PC-3 (cell line): ENCODE measurements at regions not wholly inside any gene's neighbourhood (a gene's known extent, or its start where the extent isn't known, plus 50 kb on each side); places are given as distances from the start of the nearest gene placed in this dataset.

Source experiments
- ATAC-seq: fragments of 200-7000 bp; cut with Tn5 transposase; 2 replicates; pipeline ENCODE4 v1.9.1; 2020; ENCODE audit warnings: mild to moderate bottlenecking, moderate library complexity
- BruUV-seq: library from RNA; stranded (reverse); fragments of 400-500 nt; replicated peaks from 2 replicates; lab custom pipeline; 2021; lab: Mats Ljungman, UMichigan
- CTCF ChIA-PET: fragments of 300-600 bp; sonication (Branson Sonifier 250); formaldehyde crosslinking; loops from one replicate; lab custom pipeline; 2022; ENCODE audit warnings: antibody characterized with exemption; lab: Charles Lee
- POLR2A ChIA-PET: fragments of 300-600 bp; sonication (Branson Sonifier 250); formaldehyde crosslinking; loops from one replicate; lab custom pipeline; 2022; ENCODE audit warnings: antibody characterized with exemption; ENCODE audit not compliant: unreplicated experiment; lab: Charles Lee
- DNase-seq: peaks from one replicate; pipeline ENCODE4 v3.0.0-alpha.2; 2015
- H2AFZ ChIP-seq: fragments of 300-600 bp; sonication (generic); 2 replicates; pipeline ENCODE4 v1.6.0; 2016; ENCODE audit warnings: antibody characterized with exemption, low read length
- H3F3A ChIP-seq: fragments of 300-600 bp; sonication (generic); one replicate; pipeline ENCODE4 v1.6.0; 2017; ENCODE audit warnings: antibody characterized with exemption, low read length, control low read depth, mild to moderate bottlenecking; ENCODE audit not compliant: unreplicated experiment
- H3K27ac ChIP-seq: fragments of 300-600 bp; sonication (generic); 2 replicates; pipeline ENCODE4 v1.5.1; 2016; ENCODE audit warnings: mild to moderate bottlenecking, low read length
- H3K27me3 ChIP-seq: fragments of 300-600 bp; sonication (generic); 2 replicates; pipeline ENCODE4 v1.6.1; 2016; ENCODE audit warnings: low read length, mixed read lengths
- H3K36me3 ChIP-seq: fragments of 300-600 bp; sonication (generic); 2 replicates; pipeline ENCODE4 v1.6.1; 2016; ENCODE audit warnings: low read depth, mixed run types, low read length, mixed read lengths
- H3K4me1 ChIP-seq: fragments of 300-600 bp; sonication (generic); 2 replicates; pipeline ENCODE4 v1.5.1; 2016; ENCODE audit warnings: low read length; ENCODE audit not compliant: insufficient read depth
- H3K4me2 ChIP-seq: fragments of 300-600 bp; sonication (generic); 2 replicates; pipeline ENCODE4 v1.6.0; 2016; ENCODE audit warnings: low read length
- H3K4me3 ChIP-seq: fragments of 300-600 bp; sonication (generic); 2 replicates; pipeline ENCODE4 v1.5.1; 2016; ENCODE audit warnings: mild to moderate bottlenecking, low read length, mixed read lengths
- H3K79me2 ChIP-seq: fragments of 300-600 bp; sonication (generic); 2 replicates; pipeline ENCODE4 v1.6.1; 2017; ENCODE audit warnings: low read length, mixed read lengths
- H3K9ac ChIP-seq: fragments of 300-600 bp; sonication (generic); 2 replicates; pipeline ENCODE4 v1.6.0; 2016; ENCODE audit warnings: mild to moderate bottlenecking, low read length
- H3K9me2 ChIP-seq: fragments of 300-600 bp; sonication (generic); replicated peaks from 2 replicates; pipeline ENCODE4 v1.6.1; 2016; ENCODE audit warnings: mixed run types, low read length, mixed read lengths
- H3K9me3 ChIP-seq: fragments of 300-600 bp; sonication (generic); 2 replicates; pipeline ENCODE4 v1.6.1; 2016; ENCODE audit warnings: low read length, mixed read lengths
- H4K20me1 ChIP-seq: fragments of 300-600 bp; sonication (generic); 2 replicates; pipeline ENCODE4 v1.6.1; 2016; ENCODE audit warnings: low read length, mixed read lengths
- CTCF ChIP-seq: fragments of 300-600 bp; sonication (generic); conservative IDR thresholded peaks from 2 replicates; pipeline ENCODE4 v1.5.1; 2017; ENCODE audit warnings: antibody characterized with exemption, low read depth, mild to moderate bottlenecking, low read length
- EZH2 ChIP-seq: fragments of 300-600 bp; sonication (generic); IDR thresholded peaks from one replicate; pipeline ENCODE4 v1.6.1; 2017; ENCODE audit warnings: antibody characterized with exemption, mild to moderate bottlenecking, low read length; ENCODE audit not compliant: unreplicated experiment
- EZH2phosphoT487 ChIP-seq: fragments of 300-600 bp; sonication (generic); IDR thresholded peaks from 2 replicates; pipeline ENCODE4 v1.6.1; 2018; ENCODE audit warnings: mild to moderate bottlenecking, antibody characterized with exemption, low read length, borderline replicate concordance
- intact Hi-C: fragments of 100-400 bp; cut with micrococcal nuclease; formaldehyde crosslinking; loops from 2 replicates; pipeline ENCODE4 v1.9.0; 2023

GRCh38 chr15:69535101-69535638 is 82.6 kb downstream of the RPLP1 start:
- Histone ChIP-seq H3K9me3 (no peaks in the 10 kb centered on the region), H3K79me2 (no peaks in the 10 kb centered on the region), H3K4me3 (no peak overlapping the region), H3F3A (no peaks in the 10 kb centered on the region), H3K4me2 (peak overlapping the region; percentile 14; the same call in 1 of the 2 replicates), H3K9me2 (no peaks in the 10 kb centered on the region), H3K36me3 (no peaks in the 10 kb centered on the region), H2AFZ (no peak overlapping the region), H3K27me3 (no peaks in the 10 kb centered on the region), H3K4me1 (peaks cover 9% of the 10 kb centered on the region; the same call in 1 of the 2 replicates), H3K27ac (no peak overlapping the region), H4K20me1 (no peaks in the 10 kb centered on the region), H3K9ac (no peak overlapping the region)
- POLR2A ChIA-PET = no interaction called here
- peak; percentile 84 for ATAC-seq
- CTCF ChIA-PET = no interaction called here
- intact Hi-C loops = loop anchor here (10.0 kb wide), 1 partner anchor 470 kb away; no protein-coding TSS in a partner anchor
- no TSS peak for BruUV-seq
- DNase-seq = peak; percentile 70
- TF ChIP-seq EZH2 (no peak), CTCF (no peak), EZH2phosphoT487 (no peak)

DNA sequence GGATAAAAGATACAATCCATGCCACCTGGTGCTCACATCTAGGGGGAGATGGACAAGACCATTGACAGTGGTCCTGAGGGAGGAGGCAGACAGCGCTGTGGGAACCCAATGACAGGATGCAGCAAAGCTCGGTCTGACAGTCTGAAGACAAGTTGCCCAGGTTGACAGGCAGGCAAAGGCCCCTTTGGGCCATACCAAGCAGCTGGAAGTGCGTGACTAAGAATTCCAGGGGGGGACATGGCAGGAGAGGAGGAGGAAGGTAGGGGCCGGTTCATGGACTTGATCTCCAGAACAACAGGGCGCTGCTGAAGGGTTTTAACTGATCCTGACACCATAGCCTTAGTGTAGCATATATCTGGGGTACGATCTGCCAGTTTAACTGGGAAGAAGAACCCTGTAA is 83.4 kb downstream of the RPLP1 start:
- Histone ChIP-seq H3K4me2 (no peak overlapping the region), H3K79me2 (no peaks in the 10 kb centered on the region), H3K27me3 (no peaks in the 10 kb centered on the region), H3K36me3 (no peaks in the 10 kb centered on the region), H3K27ac (no peak overlapping the region), H3K9me3 (no peaks in the 10 kb centered on the region), H3K4me1 (peaks cover 9% of the 10 kb centered on the region; the same call in 1 of the 2 replicates), H3K9ac (no peak overlapping the region), H2AFZ (no peak overlapping the region), H3F3A (no peaks in the 10 kb centered on the region), H3K4me3 (no peak overlapping the region), H3K9me2 (no peaks in the 10 kb centered on the region), H4K20me1 (no peaks in the 10 kb centered on the region)
- BruUV-seq = no TSS peak
- TF ChIP-seq EZH2 (no peak), CTCF (no peak), EZH2phosphoT487 (no peak)
- ChIA-PET CTCF (no interaction called here), POLR2A (no interaction called here)
- ATAC-seq (no peak), DNase-seq (no peak)
- intact Hi-C loops = loop anchor here (10.0 kb wide), 1 partner anchor 471 kb away; no protein-coding TSS in a partner anchor

GRCh38 chr15:69536726-69537512 is 84.3 kb downstream of the RPLP1 start:
- no peaks in the 10 kb centered on the region for H4K20me1 ChIP-seq
- ATAC-seq = no peak
- no peak overlapping the region for H3K4me2 ChIP-seq
- no peaks in the 10 kb centered on the region for H3K27me3 ChIP-seq
- intact Hi-C loops = loop anchor here (10.0 kb wide), 1 partner anchor 472 kb away; no protein-coding TSS in a partner anchor
- H3K9ac ChIP-seq = no peak overlapping the region
- DNase-seq = no peak
- CTCF ChIA-PET = no interaction called here
- H3K79me2 ChIP-seq = no peaks in the 10 kb centered on the region
- H3K27ac ChIP-seq = no peak overlapping the region
- no peaks in the 10 kb centered on the region for H3K36me3 ChIP-seq
- H3K4me1 ChIP-seq = peaks cover 9% of the 10 kb centered on the region; the same call in 1 of the 2 replicates
- no peak overlapping the region for H3K4me3 ChIP-seq
- no peaks in the 10 kb centered on the region for H3K9me2 ChIP-seq
- no TSS peak for BruUV-seq
- no peaks in the 10 kb centered on the region for H3K9me3 ChIP-seq
- POLR2A ChIA-PET = no interaction called here
- H2AFZ ChIP-seq = no peak overlapping the region
- no peaks in the 10 kb centered on the region for H3F3A ChIP-seq
- no peak for TF ChIP-seq EZH2phosphoT487
- no peak for TF ChIP-seq EZH2
- TF ChIP-seq CTCF = no peak
